H1 (cell line): ENCODE measurements at regions not wholly inside any gene's neighbourhood (a gene's known extent, or its start where the extent isn't known, plus 50 kb on each side); places are given as distances from the start of the nearest gene placed in this dataset.
A peak's percentile ranks its signal among the peaks of the same experiment; 100 is the strongest.

Experiments
- CTCF ChIA-PET: fragments of 300-600 bp; sonication (Branson Sonifier 250); formaldehyde crosslinking; loops from one replicate; lab custom pipeline; 2021; ENCODE audit not compliant: partially characterized antibody; lab: Charles Lee
- POLR2A ChIA-PET: fragments of 300-600 bp; sonication (Branson Sonifier 250); formaldehyde crosslinking; loops from one replicate; lab custom pipeline; 2021; ENCODE audit warnings: inconsistent platforms; ENCODE audit not compliant: partially characterized antibody; lab: Charles Lee
- DNase-seq, 2 experiments: peaks; one replicate each; pipeline versions ENCODE4 v3.0.0 to v3.0.0-alpha.2; 2010 to 2022; ENCODE audit warnings: low spot score in 2 of 2, low read depth in 1 of 2, mixed read lengths in 1 of 2
- FAIRE-seq: peaks from 2 replicates; lab custom pipeline; 2011; peaks lifted over from hg19 to GRCh38; lab: Jason Lieb, UNC
- H2AFZ ChIP-seq: 2 replicates; pipeline ENCODE4 v1.8.1; 2012; ENCODE audit warnings: low read length, inconsistent platforms
- H2AK5ac ChIP-seq: 2 replicates; pipeline ENCODE4 v1.6.1; 2013; ENCODE audit warnings: low read depth, low read length
- H2BK120ac ChIP-seq: replicated peaks from 2 replicates; pipeline ENCODE3; 2013; ENCODE audit warnings: low read depth, low read length, inconsistent platforms
- H2BK12ac ChIP-seq: 2 replicates; pipeline ENCODE4 v1.6.1; 2013; ENCODE audit warnings: low read depth, low read length
- H2BK15ac ChIP-seq: 2 replicates; pipeline ENCODE4 v1.6.1; 2013; ENCODE audit warnings: low read length
- H2BK20ac ChIP-seq: 2 replicates; pipeline ENCODE4 v1.6.1; 2013; ENCODE audit warnings: low read length
- H2BK5ac ChIP-seq: 2 replicates; pipeline ENCODE4 v1.6.1; 2013; ENCODE audit warnings: low read depth, low read length
- H3K14ac ChIP-seq: 2 replicates; pipeline ENCODE4 v1.6.1; 2013; ENCODE audit warnings: inconsistent platforms; ENCODE audit not compliant: insufficient read length
- H3K18ac ChIP-seq: 2 replicates; pipeline ENCODE4 v1.6.1; 2013; ENCODE audit warnings: low read length; ENCODE audit errors: extremely low read depth
- H3K23ac ChIP-seq: 2 replicates; pipeline ENCODE4 v1.6.1; 2013; ENCODE audit warnings: inconsistent platforms; ENCODE audit not compliant: insufficient read length
- H3K23me2 ChIP-seq: 2 replicates; pipeline ENCODE4 v1.6.1; 2013; ENCODE audit warnings: low read depth, low read length
- H3K27ac ChIP-seq: 2 replicates; pipeline ENCODE4 v1.6.1; 2011; ENCODE audit warnings: low read depth, low read length, inconsistent platforms
- H3K27me3 ChIP-seq, 4 experiments: replicated peaks in 1 of 4; 1 replicate in 1 of 4; 2 replicates in 3 of 4; pipeline versions ENCODE4 v1.6.1 to v1.8.1; 2011 to 2013; ENCODE audit warnings: low read length in 3 of 4, mild to moderate bottlenecking in 3 of 4, inconsistent platforms in 2 of 4, mixed read lengths in 2 of 4, moderate library complexity in 1 of 4; ENCODE audit not compliant: control insufficient read depth in 3 of 4, insufficient read depth in 3 of 4; ENCODE audit errors: extremely low read depth in 1 of 4
- H3K36me3 ChIP-seq, 4 experiments: 2 replicates each; pipeline versions ENCODE4 v1.6.1 to v1.8.1; 2011 to 2013; ENCODE audit warnings: mild to moderate bottlenecking in 4 of 4, low read length in 3 of 4, moderate library complexity in 2 of 4, control low read depth in 1 of 4, inconsistent platforms in 1 of 4; ENCODE audit not compliant: insufficient read depth in 4 of 4, control insufficient read depth in 2 of 4
- H3K4ac ChIP-seq: replicated peaks from 2 replicates; pipeline ENCODE3; 2013; ENCODE audit warnings: low read length, low read depth, mixed read lengths, inconsistent platforms; ENCODE audit not compliant: insufficient read length
- H3K4me1 ChIP-seq, 4 experiments: replicated peaks in 1 of 4; 1 replicate in 1 of 4; 2 replicates in 3 of 4; pipeline versions ENCODE4 v1.6.1 to v1.8.1; 2011 to 2013; ENCODE audit warnings: low read length in 3 of 4, inconsistent platforms in 2 of 4, mixed read lengths in 1 of 4; ENCODE audit not compliant: insufficient read depth in 4 of 4, control insufficient read depth in 3 of 4
- H3K4me2 ChIP-seq, 2 experiments: 2 replicates each; pipeline versions ENCODE4 v1.6.1 to v1.8.1; 2011 to 2013; ENCODE audit warnings: low read depth in 2 of 2, low read length in 2 of 2, control low read depth in 1 of 2, inconsistent platforms in 1 of 2, mild to moderate bottlenecking in 1 of 2; ENCODE audit not compliant: insufficient read depth in 1 of 2
- H3K4me3 ChIP-seq, 4 experiments: fragments of 200-600, 300-600 bp in 1 of 4; sonication (generic), shearing (Covaris generic), sonication (Bioruptor Twin) in 1 of 4; 2 replicates each; pipeline versions ENCODE4 v1.5.1 to v1.8.1; 2011 to 2016; ENCODE audit warnings: low read length in 4 of 4, low read depth in 3 of 4, control low read depth in 2 of 4, inconsistent platforms in 2 of 4, mild to moderate bottlenecking in 2 of 4, mixed read lengths in 1 of 4, moderate library complexity in 1 of 4; ENCODE audit not compliant: insufficient read depth in 2 of 4; ENCODE audit errors: extremely low read depth in 1 of 4
- H3K56ac ChIP-seq: replicated peaks from 2 replicates; pipeline ENCODE3; 2013; ENCODE audit warnings: low read depth, mild to moderate bottlenecking, mixed read lengths, low read length, inconsistent platforms; ENCODE audit not compliant: insufficient read length
- H3K79me1 ChIP-seq: 2 replicates; pipeline ENCODE4 v1.6.1; 2013; ENCODE audit warnings: low read depth, low read length, control low read depth
- H3K79me2 ChIP-seq, 2 experiments: 2 replicates each; pipeline versions ENCODE4 v1.6.1 to v1.8.1; 2012 to 2013; ENCODE audit warnings: low read length in 2 of 2, mild to moderate bottlenecking in 2 of 2, inconsistent platforms in 1 of 2; ENCODE audit not compliant: insufficient read depth in 2 of 2, control insufficient read depth in 1 of 2
- H3K9ac ChIP-seq, 4 experiments: replicated peaks in 1 of 4; 1 replicate in 1 of 4; 2 replicates in 3 of 4; pipeline versions ENCODE4 v1.6.1 to v1.8.1; 2011 to 2013; ENCODE audit warnings: low read depth in 3 of 4, low read length in 3 of 4, control low read depth in 2 of 4, mild to moderate bottlenecking in 2 of 4, moderate library complexity in 2 of 4, inconsistent platforms in 1 of 4; ENCODE audit errors: extremely low read depth in 1 of 4
- H3K9me3 ChIP-seq, 2 experiments: 2 replicates each; pipeline versions ENCODE4 v1.6.1 to v1.8.1; 2012 to 2013; ENCODE audit warnings: mild to moderate bottlenecking in 2 of 2, moderate library complexity in 2 of 2, control low read depth in 1 of 2, inconsistent platforms in 1 of 2, low read depth in 1 of 2, low read length in 1 of 2, mixed read lengths in 1 of 2; ENCODE audit not compliant: insufficient read depth in 2 of 2
- H4K20me1 ChIP-seq, 2 experiments: replicated peaks in 1 of 2; 2 replicates each; pipeline versions ENCODE3 to v1.8.1; 2011 to 2013; ENCODE audit warnings: inconsistent platforms in 2 of 2, low read length in 2 of 2, mild to moderate bottlenecking in 1 of 2; ENCODE audit not compliant: insufficient read depth in 2 of 2, control insufficient read depth in 1 of 2
- H4K5ac ChIP-seq: 2 replicates; pipeline ENCODE4 v1.6.1; 2013; ENCODE audit warnings: low read length, low read depth, mixed read lengths, inconsistent platforms; ENCODE audit not compliant: insufficient read length
- H4K8ac ChIP-seq: 2 replicates; pipeline ENCODE4 v1.8.0; 2013; ENCODE audit warnings: mild to moderate bottlenecking, moderate library complexity, low read length, inconsistent platforms; ENCODE audit not compliant: insufficient read depth; ENCODE audit errors: extremely low read depth
- H4K91ac ChIP-seq: replicated peaks from 2 replicates; pipeline ENCODE3; 2013; ENCODE audit warnings: low read length, mixed read lengths, inconsistent platforms; ENCODE audit not compliant: insufficient read length
- BRCA1 ChIP-seq: IDR thresholded peaks from 2 replicates; pipeline ENCODE4 v1.6.1; 2012; ENCODE audit warnings: low read depth, low read length, improper control_type of control experiment
- KDM5A ChIP-seq: fragments of 200-600 bp; IDR thresholded peaks from 2 replicates; pipeline ENCODE4 v1.7.1; 2012; ENCODE audit warnings: mild to moderate bottlenecking, low read length, inconsistent platforms, mixed read lengths
- POU5F1 ChIP-seq: IDR thresholded peaks from 2 replicates; pipeline ENCODE4 v1.6.1; 2011; ENCODE audit warnings: low read depth, mild to moderate bottlenecking, low read length, moderate library complexity
- RXRA ChIP-seq: IDR thresholded peaks from 2 replicates; pipeline ENCODE4 v1.6.1; 2011; ENCODE audit warnings: low read depth, mild to moderate bottlenecking, low read length, moderate library complexity; ENCODE audit not compliant: insufficient read depth
- SAP30 ChIP-seq: fragments of 300-600 bp; sonication (generic); IDR thresholded peaks from 2 replicates; pipeline ENCODE4 v1.7.1; 2012; ENCODE audit warnings: low read length, moderate library complexity, mild to moderate bottlenecking, inconsistent platforms; ENCODE audit not compliant: insufficient read depth, insufficient replicate concordance
- TBP ChIP-seq: IDR thresholded peaks from 2 replicates; pipeline ENCODE4 v1.6.1; 2011; ENCODE audit warnings: low read depth, low read length, improper control_type of control experiment
- WGBS, 2 experiments: shearing (Covaris generic) in 1 of 2; methylation state at CpG; one replicate each; pipeline versions ENCODE4 v1.1.6 to v1.1.7; 2013 to 2015; ENCODE audit warnings: low lambda C conversion rate in 2 of 2, mixed read lengths in 2 of 2, inconsistent platforms in 1 of 2, low coverage in 1 of 2, missing lambda C conversion rate in 1 of 2; ENCODE audit not compliant: insufficient replicate concordance in 2 of 2, insufficient coverage in 1 of 2, insufficient read length in 1 of 2; ENCODE audit errors: extremely low coverage in 1 of 2, missing lambda C conversion rate in 1 of 2; 5-methylcytosine and 5-hydroxymethylcytosine counted together
- TF ChIP-seq, protein P1 (sequence below): IDR thresholded peaks from 2 replicates; pipeline ENCODE4 v1.6.1; 2011; ENCODE audit warnings: low read length, improper control_type of control experiment
- TF ChIP-seq, protein P2 (sequence below): IDR thresholded peaks from 2 replicates; pipeline ENCODE4 v1.6.1; 2012; ENCODE audit warnings: low read length, inconsistent platforms

- Histone ChIP-seq H3K27me3 (no peaks in the 10 kb centered on the region), H3K56ac (no peak overlapping the region), H2BK12ac (no peak overlapping the region), H4K5ac (no peak overlapping the region), H3K9ac (no peak overlapping the region), H4K8ac (no peak overlapping the region; the same call in 1 of the 2 replicates), H4K20me1 (no peaks in the 10 kb centered on the region), H3K18ac (no peak overlapping the region), H3K27ac (no peak overlapping the region), H3K23ac (no peak overlapping the region), H3K4me3 (no peak overlapping the region), H2BK5ac (no peak overlapping the region), H3K79me2 (no peaks in the 10 kb centered on the region), H3K4me1 (no peaks in the 10 kb centered on the region), H3K9me3 (peaks cover 21% of the 10 kb centered on the region in 2 experiments), H3K14ac (no peak overlapping the region), H2BK120ac (no peak overlapping the region), H3K79me1 (no peaks in the 10 kb centered on the region), H2AK5ac (no peak overlapping the region), H4K91ac (no peak overlapping the region), H3K4me2 (no peak overlapping the region), H2AFZ (no peak overlapping the region), H2BK15ac (no peak overlapping the region), H2BK20ac (no peak overlapping the region), H3K23me2 (no peaks in the 10 kb centered on the region), H3K4ac (no peak overlapping the region), H3K36me3 (peaks cover 0 to 5% (median 0%) of the 10 kb centered on the region in 4 experiments; a peak in 2 of 8 replicates)
- no peak for TF ChIP-seq TBP
- no peak for TF ChIP-seq BRCA1
- no peak for TF ChIP-seq SAP30
- no peak for TF ChIP-seq POU5F1
- TF ChIP-seq, protein P1, sequence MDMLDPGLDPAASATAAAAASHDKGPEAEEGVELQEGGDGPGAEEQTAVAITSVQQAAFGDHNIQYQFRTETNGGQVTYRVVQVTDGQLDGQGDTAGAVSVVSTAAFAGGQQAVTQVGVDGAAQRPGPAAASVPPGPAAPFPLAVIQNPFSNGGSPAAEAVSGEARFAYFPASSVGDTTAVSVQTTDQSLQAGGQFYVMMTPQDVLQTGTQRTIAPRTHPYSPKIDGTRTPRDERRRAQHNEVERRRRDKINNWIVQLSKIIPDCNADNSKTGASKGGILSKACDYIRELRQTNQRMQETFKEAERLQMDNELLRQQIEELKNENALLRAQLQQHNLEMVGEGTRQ, result no peak
- TF ChIP-seq RXRA, result no peak
- no peak for TF ChIP-seq KDM5A
- TF ChIP-seq, protein P2, sequence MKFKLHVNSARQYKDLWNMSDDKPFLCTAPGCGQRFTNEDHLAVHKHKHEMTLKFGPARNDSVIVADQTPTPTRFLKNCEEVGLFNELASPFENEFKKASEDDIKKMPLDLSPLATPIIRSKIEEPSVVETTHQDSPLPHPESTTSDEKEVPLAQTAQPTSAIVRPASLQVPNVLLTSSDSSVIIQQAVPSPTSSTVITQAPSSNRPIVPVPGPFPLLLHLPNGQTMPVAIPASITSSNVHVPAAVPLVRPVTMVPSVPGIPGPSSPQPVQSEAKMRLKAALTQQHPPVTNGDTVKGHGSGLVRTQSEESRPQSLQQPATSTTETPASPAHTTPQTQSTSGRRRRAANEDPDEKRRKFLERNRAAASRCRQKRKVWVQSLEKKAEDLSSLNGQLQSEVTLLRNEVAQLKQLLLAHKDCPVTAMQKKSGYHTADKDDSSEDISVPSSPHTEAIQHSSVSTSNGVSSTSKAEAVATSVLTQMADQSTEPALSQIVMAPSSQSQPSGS, result no peak
- DNase-seq (no peak), FAIRE-seq (peak; percentile 32)
- CTCF ChIA-PET, result interaction anchor here (1.1 kb wide), 1 partner anchor 10 kb away, joined by 4 read pairs; no protein-coding TSS in a partner anchor
- POLR2A ChIA-PET, result no interaction called here
- WGBS, 2 experiments, result 85% methylated on average over 4 of the region's 4 CpGs; no CpG with 5 or more reads in 1 of the 2 experiments
Measured at GRCh38 chr7:21304808-21305375, 123.0 kb upstream of the SP4 start.
